ENCODE measurements at regions not wholly inside any gene's neighbourhood (a gene's known extent, or its start where the extent isn't known, plus 50 kb on each side); places are given as distances from the start of the nearest gene placed in this dataset.

DNA sequence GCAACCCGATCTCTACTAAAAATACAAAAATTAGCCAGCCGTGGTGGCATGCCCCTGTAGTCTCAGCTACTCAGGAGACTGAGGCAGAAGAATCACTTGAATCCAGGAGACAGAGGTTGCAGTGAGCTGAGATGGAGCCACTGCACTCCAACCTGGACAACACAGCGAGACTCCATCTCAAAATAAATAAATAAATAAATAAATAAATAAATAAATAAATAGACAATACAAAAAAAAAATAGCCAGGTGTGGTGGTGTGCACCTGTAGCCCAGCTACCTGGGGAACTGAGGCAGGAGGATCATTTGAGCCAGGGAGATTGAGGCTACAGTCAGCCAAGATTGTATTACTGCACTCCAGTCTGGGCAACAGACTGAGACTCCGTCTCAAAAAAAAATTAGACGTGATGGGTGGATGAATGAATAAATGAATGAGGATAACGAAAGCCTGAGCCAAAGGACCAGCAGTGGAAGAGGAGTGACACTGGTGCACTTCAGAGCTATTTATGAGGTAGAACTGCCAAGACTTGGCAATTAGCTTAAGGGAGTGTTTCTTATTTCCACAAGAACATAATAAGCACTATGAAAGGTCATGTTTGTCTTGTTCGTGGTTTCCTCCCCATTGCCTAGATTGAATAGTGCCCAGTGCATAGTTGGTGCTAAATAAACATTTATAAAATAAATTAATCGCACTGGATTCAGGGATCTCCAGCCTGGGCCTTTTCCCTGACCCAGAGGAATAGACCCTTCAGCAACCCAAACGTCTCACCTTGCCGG lies 232.2 kb downstream of the IDS start:
- DNase-seq: no peak

DNA sequence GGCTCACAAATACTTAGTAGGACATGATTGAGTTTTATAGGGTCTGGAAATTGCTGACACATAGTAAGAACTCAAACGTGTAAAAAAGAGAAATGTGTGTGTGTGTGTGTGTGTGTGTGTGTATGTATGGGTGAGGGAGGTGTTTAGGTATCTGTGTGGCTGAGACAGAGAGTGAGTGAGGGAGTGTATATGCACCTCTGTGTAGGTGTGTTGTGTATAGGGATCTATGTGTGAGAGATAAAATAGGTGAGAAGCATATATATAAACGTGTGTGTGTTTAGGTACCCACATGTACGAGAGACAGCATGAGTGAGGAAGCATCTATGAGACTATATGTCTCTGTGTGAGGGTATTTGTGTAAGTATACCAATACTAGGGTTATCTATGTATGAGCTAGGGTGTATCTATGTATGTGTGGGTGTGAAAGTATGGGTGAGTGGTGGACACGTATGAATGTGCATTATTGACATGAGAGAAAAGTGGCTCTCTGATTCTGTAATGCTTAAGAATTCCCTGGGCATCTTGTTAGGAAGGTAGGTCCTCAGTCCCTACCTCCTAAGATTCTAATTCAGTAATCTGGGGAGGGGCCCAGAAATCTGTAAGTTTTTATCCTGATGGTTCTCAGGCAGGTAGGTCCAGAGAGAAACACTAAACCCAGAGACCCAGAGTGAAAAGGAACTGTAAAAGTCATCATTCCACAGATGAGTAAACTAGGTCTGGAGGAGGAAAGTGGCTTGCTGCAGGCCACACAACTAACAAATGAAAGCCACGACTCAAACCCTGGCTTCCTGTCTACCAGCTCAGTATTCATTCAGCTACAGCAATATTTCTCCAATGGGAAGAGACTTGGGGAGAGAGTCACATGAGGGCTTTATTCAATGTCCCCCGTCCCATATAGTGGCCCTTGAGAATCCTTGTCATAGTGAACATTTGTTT lies 237.0 kb downstream of the IDS start:
- no peak for DNase-seq

- DNase-seq: no peak
Observed at GRCh38 chrX:149262086-149262485, 243.0 kb downstream of the IDS start.

- DNase-seq: no peak
Observed at GRCh38 chrX:149259241-149259640, 245.9 kb downstream of the IDS start.

DNA sequence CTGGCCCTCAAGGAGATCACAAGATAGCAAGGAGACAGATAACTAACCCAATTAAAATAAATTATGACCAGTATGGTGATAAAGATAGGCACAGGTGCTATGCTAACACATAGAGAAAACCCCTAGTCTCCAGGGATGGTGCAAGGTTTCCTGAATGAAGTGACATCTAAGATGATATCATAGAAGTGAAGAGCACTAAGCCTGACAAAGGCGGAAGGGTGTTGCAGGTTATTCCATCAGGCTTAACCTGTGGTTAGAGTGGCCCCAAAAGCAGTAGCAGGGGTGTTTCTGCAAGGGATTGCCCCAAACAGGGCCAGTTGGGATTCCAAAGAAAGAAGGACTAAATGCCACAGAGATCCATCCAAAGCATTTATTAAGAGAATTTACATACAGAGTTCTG lies 249.2 kb downstream of the IDS start:
- no peak for DNase-seq

- no peak for DNase-seq
Observed at GRCh38 chrX:149248073-149248625, 257.0 kb downstream of the IDS start.

DNA sequence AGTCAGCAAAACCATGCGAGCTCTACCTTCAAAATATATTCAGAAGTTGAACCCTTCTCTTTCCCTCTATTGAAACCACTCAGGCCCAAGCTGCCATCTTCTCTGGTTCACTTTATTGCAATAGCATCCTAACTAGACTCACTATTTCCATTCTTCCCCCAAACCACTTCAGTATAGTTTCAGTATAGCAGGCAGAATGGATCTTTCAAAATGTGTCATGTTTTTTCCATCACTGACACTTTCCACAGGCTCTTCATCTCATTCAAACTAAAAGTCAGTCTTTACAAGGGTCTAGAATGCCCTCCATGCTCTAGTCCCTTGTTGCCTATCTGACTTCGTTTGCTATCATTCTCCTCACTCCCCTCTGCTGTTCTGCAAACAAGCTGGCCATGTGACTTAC lies 274.4 kb downstream of the IDS start:
- no peak for DNase-seq

DNA sequence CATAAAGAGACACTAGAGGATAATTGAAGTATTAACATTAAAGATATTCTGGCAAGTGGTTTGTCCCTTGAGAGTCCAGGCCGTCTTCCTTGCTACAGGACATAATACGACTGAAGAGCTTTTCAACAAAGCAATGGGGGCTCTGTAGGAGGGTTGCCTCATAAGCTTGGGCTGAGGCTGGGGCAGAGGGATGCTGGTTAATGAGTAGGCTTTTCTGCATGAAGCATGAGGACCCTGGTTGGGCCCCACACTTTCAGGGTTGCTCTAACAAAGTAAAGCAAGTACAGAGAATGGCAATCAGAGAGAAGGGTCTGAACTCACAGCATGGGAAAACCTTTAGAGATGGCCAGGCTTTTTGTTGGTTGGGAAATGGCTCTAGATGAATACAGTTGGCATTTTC lies 281.3 kb downstream of the IDS start:
- DNase-seq: no peak

GRCh38 chrX:149222040-149222439 lies 283.1 kb downstream of the IDS start:
- DNase-seq: no peak

- DNase-seq: no peak
Observed at GRCh38 chrX:149221230-149221629, 283.9 kb downstream of the IDS start.

GRCh38 chrX:149213264-149213663 lies 291.8 kb downstream of the IDS start:
- no peak for DNase-seq

- DNase-seq: no peak
Observed at GRCh38 chrX:149208307-149208706, 296.8 kb downstream of the IDS start.

DNA sequence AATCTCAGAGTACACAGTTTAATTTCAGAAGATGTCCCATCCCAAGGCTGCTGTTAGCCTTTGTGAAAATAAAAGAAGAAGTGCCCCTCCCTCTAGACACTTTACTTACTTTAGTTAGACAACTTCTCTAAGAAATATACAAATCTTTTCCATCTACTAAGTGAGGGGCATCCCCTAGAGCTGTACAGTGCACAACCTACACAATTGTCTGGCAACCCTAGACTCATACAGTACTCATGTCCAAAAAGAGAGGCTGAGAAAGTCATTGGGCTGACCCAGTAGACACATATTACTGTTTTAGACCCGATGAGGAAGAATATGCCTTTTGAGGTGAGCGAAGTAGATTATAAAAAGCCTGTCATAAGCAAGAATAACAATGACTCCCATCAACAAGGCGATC lies 297.6 kb downstream of the IDS start:
- DNase-seq: no peak

DNA sequence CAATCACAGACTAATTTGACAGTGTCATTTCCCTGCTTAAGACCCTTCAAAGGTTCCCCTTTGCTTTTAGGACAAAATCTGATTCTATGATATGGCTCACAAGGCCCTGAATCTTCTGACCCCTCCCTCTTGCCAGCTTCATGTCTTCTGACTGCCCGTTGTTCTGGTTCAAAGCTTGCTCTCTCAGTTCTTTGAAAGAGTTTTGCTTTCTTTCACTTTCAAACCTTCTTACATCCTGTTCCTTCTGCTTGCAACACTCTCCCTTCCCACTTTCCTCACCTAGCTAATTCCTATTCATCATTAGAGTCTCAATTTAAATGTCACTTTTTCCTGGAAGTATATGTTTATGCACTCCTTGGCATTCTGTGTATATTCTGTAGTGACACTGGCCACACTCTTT lies 299.2 kb downstream of the IDS start:
- no peak for DNase-seq

DNA sequence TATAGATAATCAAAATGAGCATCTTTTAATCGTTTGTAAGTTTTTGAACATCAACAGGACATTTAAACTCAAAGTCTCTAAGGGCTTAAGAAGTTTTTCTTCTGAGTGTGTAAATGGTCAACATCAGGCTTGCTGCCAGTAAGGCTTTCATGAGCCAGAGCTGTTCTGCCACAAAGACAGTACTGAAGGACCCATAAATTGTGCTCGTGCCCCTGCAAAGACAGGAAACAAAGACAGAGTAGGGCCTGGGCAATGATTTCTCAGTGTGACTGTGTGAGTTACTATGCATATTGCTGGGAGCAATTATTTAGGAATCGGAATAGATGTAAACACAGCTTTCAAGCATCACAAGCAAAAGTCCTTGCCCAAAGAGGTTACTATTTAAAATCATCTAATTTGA lies 300.0 kb downstream of the IDS start:
- DNase-seq: no peak

DNA sequence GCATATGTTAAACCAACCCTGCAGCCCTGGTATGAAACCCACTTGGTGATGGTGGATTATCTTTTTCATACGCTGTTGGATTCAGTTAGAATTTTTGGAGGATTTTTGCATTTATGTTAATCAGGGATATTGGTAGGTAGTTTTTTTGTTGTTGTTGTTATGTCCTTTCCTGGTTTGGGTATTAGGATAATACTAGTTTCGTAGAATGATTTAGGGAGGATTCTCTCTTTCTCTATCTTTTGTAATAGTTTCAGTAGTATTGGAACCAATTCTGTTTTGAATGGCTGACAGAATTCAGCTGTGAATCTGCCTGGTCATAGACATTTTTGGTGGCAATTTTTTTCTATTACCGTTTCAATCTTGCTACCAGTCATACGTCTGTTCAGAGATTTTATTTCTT lies 305.4 kb downstream of the IDS start:
- DNase-seq: no peak

GRCh38 chrX:149198980-149199732 lies 305.9 kb downstream of the IDS start:
- no peak for DNase-seq

- no peak for DNase-seq
Observed at GRCh38 chrX:149185087-149185486, 320.0 kb downstream of the IDS start.

DNA sequence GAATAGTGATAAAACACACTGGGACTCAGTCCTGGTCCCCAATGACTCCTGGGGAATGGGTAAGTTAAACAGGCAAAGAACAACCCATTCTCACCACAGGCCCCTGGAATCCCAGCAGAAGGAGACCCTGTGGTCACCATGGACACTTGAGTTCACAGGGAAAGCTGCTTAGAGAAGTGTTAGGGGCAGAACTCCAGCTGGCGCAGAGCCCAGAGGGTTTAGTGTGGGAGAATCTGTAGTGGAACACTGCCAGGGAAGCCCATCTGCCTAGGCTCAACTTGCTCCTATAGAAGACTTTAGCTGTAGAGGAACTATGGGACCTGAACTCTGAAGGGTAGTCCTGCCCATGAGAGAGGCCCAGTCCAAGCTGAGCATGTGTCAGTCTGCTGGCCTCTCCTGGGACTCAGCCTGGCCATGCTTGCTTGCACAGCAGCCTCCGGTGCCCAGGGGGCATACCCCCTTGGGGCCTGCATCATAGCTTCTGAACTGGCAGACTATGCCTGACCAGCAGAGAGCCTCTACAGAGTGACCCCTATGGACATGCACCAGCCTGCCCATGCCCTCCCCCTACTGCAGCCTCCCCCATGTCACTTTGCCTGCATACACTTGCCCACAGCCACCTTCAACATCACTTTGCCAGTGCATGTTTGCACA lies 343.5 kb downstream of the IDS start:
- peak; percentile 93 for DNase-seq

DNA sequence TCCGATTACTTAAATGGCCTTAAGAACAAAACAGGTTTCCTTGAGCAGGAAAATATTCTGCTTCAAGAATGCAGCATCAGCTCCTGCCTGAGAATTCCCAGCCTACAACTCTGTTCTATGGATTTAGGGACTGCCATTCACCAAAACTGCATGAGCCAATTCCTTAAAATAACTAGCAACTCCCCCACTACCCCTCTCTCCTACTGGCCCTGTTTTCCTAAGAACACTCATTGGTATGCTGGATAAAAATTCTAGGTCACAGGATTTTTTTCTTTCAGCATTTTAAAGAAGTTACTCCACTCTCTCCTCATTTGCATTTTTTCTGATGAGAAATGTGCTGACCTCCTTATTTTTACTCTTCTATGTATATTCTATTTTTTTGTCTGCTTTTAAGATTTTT lies 347.1 kb downstream of the IDS start:
- no peak for DNase-seq

- no peak for DNase-seq
Observed at GRCh38 chrX:149152941-149153340, 352.2 kb downstream of the IDS start.
